ENCODE measurements at regions not wholly inside any gene's neighbourhood (a gene's known extent, or its start where the extent isn't known, plus 50 kb on each side); places are given as distances from the start of the nearest gene placed in this dataset.

DNA sequence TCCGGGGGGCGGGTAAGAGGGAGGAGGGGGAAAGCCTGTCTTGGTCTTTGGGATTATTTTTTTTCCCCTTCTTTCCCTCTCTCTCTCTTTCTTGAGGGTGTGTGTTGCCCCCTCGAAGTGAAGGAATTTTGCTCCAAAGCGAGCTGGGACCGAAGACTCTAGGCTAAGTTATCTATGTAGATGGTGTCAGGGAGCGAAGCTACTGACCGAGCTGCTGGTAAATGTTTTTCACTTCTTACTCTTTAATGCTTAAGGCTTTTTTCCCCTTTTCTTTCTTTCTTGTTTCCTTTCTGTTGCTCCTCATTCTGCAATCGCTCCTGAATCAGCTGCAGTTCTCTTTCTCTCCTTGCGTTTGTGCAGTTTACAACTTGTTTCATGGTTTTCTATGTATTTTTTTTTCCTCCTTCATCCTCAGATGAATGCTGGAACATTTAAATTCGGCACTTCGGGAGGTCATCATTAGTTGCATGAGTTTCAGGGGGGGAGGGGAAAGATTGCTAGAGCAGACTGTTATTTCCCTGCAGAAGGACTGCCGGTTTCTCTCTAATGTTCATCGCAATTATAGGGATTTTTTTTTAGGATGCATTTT, 1312.0 kb upstream of the WWC1 start:
- no peak for DNase-seq

DNA sequence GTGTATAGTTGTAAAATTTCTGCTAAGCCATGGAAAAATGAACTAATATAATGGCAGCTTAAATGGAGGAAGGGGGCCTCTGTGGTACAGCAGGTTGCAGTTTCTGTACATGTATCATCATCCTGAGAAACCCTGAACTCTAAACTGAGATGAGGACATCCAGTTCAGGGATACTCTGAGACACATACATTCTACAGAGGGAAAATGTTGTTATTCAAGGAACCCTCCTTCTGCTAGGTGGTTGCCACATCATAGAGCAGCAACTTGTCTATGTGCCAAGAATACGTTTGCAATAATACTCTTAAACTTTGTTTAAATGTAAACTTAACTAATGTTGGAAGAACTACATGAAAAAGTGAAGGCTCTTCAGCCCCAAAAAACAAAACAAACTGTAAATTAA, 1310.8 kb upstream of the WWC1 start:
- DNase-seq, result no peak

DNA sequence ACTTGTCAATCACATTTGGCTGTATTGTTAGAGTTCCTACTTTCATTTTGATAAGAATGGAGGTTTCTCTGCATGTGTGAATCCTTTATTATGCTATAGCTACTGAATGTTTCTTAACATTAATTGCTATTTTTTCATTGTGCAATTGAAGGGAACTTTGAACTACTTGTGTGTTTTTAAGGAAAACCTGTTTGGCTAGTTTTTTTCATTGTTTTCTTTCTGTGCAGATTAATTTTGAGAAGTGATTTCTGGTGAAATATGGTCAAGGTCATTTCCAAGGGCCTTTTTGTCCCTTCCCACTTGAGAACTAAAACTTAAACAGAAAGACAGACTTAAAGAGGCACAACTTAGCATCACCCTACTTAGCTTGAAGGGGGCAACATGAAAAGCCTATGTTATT, 1309.2 kb upstream of the WWC1 start:
- DNase-seq, result no peak

DNA sequence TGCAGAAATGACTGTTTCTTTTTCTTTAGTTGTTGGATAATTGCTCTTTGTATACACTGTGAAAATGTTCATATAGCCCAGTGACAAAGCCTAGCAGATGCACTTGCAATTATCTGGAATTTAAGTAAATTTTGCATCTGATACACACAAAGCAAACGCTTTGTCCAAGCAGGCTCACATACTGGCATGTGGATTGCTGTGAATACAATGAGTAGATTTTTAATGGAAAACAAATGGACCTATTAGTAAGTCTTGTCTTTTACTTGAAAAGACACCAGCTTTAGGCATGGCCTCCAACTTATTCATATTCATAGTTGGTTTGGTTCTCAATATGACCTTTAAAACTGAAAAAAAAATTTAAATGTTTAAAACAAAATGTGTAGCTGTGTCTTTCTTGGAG, 1299.8 kb upstream of the WWC1 start:
- no peak for DNase-seq

DNA sequence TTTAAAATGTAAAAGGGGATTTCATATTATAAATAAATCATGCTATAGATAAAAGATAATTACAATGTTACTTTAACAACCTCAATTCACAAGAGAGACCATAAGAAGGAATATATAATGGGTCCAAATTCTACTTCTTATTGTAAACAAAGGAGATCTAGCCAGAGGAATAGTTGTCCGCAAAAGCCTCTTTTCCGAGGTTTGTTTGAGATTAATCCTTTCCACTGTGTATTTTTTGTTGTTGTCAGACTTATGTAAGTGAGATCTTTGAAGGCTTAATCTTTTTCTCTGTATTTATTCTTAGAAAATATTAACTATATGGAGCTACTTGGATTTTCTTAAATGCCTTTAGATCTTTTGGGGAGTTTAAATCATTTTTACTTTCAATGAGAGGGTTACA, 1299.3 kb upstream of the WWC1 start:
- DNase-seq, result no peak

DNA sequence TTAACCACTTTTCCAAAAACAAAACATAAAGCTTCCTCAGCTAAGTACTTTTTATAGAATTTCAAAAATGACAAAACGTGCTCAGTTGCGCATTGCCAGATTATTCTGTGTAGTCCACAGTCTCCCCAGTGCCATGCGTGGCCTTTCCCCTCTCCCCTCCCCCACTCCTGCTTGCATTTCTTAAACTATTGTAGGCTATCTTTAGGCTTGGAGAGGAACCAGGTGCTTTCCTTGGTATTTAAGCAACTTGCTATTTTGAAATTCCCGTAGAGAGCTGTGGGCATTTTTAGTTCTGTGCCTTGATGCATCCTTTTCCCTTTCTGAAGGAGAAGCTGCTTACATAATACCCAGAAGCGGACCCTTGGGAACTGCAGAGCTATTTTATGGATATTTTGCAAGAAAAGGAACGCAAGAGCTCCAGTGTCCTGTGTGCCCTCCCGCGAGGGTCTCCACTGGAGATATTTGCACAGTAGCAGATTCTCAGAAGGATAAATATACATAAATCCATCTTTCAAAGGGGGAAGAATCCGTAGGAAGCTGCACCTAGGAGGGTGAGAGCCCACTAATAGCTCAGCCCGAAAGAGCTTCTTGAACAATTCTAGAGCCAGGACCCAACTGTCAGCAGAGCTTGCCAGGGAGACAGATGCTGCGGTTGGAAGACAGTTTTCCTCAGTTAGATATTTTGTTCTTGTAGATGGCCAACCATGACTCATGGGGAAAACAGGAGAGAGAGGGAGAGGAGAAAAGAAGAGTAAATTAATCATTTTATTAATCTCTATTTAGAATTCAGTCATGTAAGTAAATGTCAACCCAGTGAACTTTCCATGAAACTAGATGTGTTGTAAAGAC, 1298.3 kb upstream of the WWC1 start:
- no peak for DNase-seq

DNA sequence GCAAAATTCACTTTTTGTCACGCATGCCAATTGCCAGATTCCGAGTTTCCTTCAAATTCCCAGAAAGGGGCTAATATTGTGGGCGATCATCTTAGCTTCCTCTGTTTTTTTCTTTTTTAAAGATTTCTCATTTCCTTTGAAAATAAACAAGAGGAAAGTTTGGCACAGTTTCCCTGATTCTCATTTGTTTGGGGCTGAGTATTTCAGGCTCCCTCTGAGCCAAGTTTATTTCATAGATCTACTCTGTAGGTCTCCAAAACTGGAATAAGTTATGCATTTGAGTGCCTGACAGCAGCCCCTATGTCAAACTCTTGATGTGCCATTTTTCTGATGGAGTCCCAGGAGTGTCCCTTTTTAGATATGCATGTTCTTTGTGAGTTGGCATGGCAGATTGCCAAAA, 1297.2 kb upstream of the WWC1 start:
- DNase-seq, result no peak

DNA sequence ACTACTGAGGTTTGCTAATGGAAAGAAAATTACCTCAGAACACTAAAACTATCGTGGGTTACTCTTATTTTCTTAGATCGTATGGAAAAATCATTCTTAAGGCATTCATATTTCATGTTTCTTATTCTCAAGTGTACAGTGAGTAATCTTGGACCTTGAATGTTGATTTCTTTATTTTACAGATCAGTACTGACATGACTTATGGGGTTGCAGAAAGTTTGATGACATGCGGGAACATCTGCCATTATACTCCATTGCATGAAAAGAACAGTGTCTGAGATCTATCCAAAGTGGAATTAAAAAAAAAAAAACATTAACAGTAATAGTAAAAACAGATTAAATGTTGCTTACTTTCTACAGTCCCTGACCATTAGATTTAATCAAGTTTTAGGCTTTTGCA, 1290.2 kb upstream of the WWC1 start:
- DNase-seq, result no peak

DNA sequence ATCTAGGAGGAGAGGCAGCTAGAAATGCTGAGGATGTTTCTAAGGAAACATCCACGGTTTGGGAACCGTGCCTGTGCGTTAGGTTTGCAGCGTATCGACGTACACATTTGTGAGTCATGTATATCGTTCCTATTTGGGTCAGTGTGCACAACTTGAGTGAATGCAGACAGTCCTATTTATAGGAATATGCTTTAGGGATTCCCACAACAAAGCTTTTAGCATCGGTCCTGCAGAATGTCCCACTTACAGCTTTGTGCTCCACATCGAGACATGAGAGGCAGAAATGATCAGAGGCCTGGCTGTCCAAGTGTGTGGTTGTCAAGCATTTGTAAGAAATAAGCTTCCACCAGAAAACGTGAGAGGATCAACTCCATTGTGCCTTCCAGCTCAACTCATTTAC, 1282.7 kb upstream of the WWC1 start:
- no peak for DNase-seq

DNA sequence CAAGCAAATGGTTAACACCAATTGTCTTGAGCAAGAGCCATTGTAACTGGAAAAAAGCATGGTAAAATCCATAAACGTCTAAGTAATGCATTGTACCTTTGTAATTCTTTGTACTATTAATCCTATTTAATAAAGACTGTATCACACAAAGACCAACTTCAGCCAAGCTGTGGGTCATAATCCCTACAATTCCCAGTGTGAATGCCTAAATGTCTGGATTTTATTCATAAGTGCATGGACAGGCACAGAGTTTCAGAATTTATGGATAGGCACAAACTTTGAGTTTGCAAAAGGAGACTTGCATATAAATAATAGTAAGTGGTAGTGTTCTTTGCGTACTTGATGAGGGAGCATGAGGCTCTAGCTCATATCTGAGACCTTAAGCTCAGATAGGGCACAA, 1280.2 kb upstream of the WWC1 start:
- no peak for DNase-seq

DNA sequence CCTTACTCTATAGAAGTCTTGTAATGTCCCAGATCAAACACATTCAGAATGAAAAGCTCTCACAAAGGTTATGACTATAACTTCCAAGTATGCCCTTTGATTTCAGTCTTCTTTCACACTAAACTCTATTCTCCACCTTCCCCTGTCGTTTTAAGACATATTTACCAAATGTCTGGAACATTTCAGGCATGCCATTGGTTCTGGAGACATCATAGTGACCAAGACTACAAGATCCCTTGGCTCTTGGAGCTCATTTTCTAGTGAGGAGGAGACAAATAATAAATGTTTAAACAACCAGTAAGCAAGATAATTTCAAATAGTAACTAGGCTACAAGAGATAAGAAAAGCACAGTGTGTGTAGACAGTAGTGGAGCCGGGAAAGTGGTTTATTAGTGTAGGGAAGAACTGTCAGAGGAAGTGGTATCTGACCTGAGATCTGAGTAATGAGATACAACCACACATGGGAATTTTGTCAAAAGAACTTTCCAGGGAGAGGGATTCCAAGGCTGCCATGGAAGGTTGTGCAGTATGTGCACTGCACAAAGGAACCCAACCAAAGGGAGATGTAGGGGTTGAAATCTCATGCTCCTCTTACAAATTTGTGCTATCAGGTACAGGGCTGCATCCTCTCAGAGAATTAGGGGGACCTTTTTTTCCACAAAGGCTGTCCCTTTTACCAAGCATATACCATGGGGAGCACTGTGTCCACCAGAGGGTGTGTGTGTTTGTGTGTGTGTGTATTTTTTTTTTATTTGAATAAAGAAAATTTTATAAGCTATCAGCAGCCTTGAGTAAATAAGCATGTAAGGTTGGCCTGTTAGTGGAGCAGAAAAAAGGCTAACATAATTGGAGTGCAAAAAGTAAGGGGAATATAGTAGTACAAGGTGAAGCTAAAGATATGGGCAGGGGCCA, 1279.1 kb upstream of the WWC1 start:
- no peak for DNase-seq

DNA sequence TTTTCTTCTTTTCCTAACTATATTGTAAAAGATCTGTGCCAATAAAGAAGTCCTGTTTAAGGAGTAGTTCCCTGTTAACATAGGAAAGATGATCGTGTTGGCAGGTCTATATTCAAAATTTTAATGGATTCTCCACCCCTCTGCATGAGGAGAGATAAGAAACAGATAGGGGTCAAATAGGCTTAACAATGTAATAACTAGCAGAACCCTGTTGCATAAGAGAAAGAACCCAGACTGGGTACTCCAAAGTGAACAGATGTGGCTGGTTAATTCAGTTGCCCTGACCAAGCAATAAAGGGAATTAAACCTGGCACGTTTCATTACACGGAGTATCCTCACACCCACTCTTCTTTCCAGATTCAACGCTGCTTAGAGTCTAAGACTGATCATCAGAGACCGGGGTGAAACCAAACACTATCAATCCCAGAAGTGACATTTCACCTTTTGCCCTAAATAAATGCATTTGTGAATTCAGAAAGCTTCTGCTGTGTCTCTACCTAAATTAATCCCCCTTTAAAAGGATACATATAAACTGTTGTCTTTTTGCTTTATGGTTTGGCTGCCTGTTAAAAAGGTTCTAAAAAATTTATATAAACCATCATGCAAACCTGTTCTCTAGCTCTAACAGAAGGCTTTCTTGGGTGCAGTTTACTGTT, 1276.9 kb upstream of the WWC1 start:
- DNase-seq, result no peak

DNA sequence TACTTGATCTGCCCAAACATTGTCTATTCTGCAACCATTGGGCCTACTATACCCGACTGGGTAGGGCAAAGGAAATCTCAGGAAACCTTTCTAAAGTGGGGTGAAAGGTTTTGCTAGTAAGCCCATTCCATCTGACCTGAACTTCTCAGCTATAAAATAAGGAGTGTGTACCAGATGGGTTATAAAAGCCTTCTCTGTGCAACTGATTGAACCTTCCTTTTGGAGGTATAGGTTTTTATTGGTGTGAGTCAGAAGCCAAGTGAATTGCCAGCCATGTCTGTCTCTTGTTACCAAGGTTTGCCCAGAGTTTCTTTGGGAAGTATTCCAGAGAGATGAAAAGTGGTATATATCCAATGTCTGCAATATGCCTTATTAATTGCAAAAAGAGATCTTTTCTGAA, 1271.0 kb upstream of the WWC1 start:
- no peak for DNase-seq

DNA sequence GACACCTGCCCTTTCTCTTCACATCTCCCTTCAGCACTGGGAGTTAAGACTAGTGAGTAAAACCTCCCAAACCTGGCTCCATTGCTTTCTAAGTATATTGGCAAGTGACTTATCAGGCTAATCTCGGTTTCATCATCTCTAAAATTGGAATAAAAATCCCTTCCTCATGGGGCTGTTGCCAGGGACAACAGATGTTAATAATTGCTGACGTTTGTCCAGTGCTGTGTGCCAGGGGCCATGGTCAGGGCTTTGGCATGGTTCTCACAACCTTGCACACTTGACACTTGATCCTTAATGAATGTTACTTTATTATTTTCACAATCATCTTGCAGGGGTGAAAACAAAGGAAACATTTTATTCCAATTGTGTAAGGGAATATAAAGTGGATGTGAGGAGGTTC, 1262.0 kb upstream of the WWC1 start:
- no peak for DNase-seq

DNA sequence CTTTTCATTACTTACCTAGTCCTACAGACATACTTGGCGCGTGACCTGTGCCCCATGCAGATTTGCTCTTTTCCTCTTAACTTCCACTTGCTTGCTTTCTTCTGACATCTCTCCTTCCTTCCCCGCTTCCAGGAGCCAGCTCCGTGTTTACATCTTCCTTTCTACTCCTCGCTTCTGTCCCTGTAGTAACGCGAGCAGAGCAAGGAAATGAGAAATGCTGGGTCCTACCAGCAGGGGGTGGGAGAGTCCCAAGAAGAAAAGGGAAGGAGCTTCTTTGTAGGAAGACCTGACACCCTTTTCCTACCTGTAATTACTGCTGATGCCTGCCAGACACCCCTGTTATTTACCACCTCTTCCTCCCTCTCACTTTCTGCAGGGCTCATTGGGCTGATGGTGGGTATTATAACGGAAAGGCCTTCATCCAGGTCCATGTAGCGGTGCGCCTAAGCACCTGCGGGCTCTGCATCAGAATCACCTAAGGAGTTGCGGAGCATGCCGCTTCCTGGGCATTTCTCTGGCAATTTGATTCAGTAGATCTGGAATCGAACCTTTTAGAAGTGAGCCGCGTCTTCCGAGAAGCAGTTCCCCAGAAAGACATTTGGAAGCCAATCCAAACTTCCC, 1260.8 kb upstream of the WWC1 start:
- DNase-seq, result no peak

DNA sequence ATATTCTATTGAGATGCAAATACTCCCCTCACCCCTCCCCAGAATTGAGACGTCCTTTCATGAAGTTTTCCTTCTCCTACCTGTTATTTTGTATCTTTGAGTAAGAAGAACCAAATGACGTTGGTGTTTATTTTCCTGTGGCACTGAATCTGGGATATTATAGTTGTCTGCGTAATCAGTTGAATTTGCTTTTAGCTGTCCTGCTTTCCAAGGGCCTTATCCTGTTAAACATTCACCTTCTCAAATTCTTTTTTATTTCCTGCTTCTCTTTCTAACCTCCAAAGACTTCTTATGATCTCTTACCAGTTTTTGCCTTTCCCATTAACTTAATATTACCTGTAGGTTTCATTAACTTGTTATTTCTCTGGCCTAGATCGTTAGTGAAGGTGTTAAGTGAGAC, 1254.9 kb upstream of the WWC1 start:
- DNase-seq, result no peak

DNA sequence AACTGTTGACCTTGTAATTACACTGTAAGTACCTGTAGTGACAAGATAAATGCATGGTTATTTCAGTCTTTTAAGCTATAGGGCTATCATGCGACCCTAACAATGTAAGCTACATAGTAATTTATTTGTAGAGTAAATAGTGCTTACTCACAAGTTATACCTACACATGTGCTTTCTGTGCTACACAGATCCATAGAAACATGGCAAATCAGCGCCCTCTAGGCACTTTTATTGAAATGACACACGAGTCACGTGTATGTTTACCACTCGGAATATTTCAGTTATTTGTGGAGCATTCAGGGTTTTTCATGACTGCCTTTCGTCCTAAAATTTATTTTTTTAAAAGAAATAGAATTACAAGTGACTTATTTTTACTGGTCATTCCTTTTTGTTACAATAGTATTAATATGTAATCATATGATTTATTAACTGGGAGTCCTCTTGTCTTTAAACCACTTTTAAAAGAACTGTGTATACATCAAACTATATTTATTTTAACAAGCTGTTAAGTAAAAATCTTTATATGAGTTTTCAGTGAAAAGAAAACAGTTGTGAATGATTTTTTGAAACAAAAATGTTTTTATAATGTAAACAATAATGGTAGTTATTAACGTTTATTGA, 1242.3 kb upstream of the WWC1 start:
- no peak for DNase-seq

DNA sequence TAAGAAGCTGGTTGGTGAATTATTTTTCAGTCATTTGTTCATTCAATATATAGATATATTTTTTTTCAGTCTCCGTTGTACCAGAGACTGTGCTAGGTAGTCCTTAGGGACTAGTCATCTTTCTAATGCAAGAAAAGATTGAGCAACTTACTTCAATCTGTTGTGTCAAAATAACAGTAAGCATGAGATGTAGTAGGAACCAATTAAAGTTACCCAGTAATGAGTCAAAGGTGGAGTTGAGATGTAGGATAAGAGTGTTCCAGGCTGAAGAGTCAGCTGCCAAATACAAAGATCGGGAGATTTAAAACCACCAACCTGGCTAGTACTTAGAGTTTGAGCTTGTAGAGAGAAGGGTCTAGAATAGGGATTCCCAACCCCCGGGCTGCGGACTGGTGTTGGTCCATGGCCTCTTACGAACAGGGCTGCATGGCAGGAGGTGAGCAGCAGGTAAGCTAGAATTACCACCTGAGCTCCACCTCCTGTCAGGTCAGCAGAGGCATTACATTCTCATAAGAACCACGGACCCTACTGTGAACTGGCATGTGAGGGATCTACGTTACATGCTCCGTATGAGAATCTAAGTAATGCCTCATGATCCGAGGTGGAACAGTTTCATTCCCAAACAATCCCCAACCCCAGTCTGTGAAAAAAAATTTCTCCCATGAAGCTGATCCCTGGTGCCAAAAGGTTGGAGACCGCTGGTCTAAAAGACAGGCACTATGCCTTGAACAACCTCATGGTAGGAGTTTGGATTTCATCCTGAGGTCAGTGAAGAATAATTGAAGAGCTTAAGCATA, 1241.5 kb upstream of the WWC1 start:
- no peak for DNase-seq

DNA sequence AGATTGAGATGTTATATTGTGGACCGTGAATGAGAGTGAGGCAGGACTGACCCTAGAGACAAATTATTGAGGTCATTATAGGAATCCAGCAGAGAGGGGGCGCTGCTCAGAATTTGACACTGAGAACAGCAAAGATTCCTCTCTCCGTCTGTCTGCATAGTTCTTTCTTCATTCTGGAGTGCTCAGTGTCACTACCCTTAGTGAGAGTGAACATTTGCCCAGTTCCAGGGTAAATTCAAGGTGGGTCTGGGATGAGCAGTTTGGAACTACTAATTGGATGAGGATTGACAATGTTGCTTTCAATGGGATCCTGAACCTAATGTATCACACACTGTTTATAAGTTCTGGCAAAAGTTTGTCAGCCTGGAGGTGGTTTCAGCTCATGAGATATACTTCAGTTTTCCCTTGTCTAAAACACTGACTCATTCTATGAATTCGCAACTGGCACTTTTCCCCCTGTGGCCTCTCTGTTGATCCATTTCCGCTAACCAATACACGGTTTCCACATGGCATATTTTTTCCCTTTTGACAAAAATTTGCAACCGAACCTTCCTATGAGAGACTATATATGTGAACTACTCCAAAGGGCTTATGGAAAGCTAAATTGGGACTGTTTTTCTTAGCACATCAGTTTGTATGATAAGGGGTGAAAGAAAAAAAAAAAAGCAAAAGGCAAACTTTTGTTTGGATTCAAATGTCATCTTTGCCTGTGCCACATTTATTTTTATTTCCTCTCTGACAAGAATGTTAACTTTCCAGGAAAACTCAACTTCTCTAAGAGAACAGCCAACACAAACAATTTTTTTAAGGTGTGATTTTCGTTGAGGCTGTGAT, 1240.7 kb upstream of the WWC1 start:
- DNase-seq, result no peak

DNA sequence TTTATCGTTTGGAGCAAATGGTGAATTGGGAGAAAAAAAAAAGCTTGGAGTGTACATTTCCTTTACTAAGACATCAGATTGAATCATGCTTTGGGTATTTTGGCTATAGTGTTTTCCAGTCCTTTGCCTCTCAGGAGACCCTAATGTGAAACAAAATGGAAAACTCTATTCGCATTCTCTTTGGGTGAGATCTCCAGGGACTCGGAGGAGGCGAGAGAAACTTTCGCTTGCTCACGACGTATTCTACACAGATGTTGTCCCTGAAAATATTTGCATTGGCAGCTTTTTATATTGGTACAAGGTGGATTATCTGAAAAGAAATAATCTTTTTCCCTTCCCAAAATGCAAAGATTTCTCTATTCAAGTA, 1240.1 kb upstream of the WWC1 start:
- DNase-seq, result no peak

DNA sequence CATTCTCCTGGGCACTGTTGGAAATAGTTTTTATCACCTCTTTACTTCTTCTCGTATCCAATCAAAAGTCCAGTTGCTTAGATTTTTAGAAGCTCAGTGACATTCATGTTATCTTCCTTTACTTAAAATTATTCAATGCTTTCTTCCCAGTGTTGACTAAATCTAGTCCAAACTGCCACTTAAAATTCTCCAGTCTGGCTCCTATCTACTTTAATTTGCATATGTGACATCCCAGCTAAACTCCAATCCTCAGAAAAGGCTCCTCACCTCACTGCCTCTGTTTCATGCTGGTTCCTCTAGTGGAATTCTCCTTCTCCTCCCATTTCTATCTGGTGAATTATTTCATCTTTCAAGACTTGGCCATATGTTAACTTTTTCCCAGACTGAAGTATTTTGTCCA, 1238.7 kb upstream of the WWC1 start:
- no peak for DNase-seq

Data from SIG-M5 (cell line).